ENCODE measurements at regions not wholly inside any gene's neighbourhood (a gene's known extent, or its start where the extent isn't known, plus 50 kb on each side); places are given as distances from the start of the nearest gene placed in this dataset.

- Histone ChIP-seq H2BK120ac (ENCODE audit: low read depth, low read length, poor library complexity, severe bottlenecking) (no peak overlapping the region), H3K14ac (ENCODE audit: insufficient read depth, low read length) (no peak overlapping the region), H3K4me1 (ENCODE audit: insufficient read depth, low read length) (no peaks in the 10 kb centered on the region), H2BK5ac (ENCODE audit: insufficient read length, low read length) (no peak overlapping the region), H2AFZ (ENCODE audit: low read length) (no peak overlapping the region), H3K79me1 (ENCODE audit: insufficient read depth, low read depth, low read length, poor library complexity, severe bottlenecking) (no peaks in the 10 kb centered on the region), H3K9ac (ENCODE audit: extremely low read depth, insufficient read length, low read length) (no peak overlapping the region), H3K23ac (ENCODE audit: insufficient read length, low read depth, low read length) (no peak overlapping the region), H3K23me2 (ENCODE audit: insufficient read length, low read depth, low read length, poor library complexity, severe bottlenecking) (no peaks in the 10 kb centered on the region), H2BK20ac (ENCODE audit: low read depth, low read length, poor library complexity, severe bottlenecking) (no peak overlapping the region), H4K91ac (ENCODE audit: insufficient read length, low read depth, low read length) (no peak overlapping the region), H2AK5ac (ENCODE audit: insufficient read length, low read length) (no peak overlapping the region), H3K79me2 (ENCODE audit: insufficient read depth, low read length) (no peaks in the 10 kb centered on the region), H3T11ph (ENCODE audit: low read length) (no peak overlapping the region), H2BK15ac (ENCODE audit: low read depth, low read length) (no peak overlapping the region), H4K20me1 (ENCODE audit: control insufficient read depth, insufficient read depth, insufficient read length) (no peaks in the 10 kb centered on the region), H4K5ac (ENCODE audit: insufficient read length, low read depth, low read length) (no peak overlapping the region), H2BK12ac (ENCODE audit: insufficient read length, low read depth, low read length) (no peak overlapping the region), H3K27ac (ENCODE audit: insufficient read length, low read depth, low read length) (no peak overlapping the region), H3K56ac (ENCODE audit: insufficient read length, low read depth, low read length) (no peak overlapping the region), H3K4me2 (ENCODE audit: insufficient read depth, insufficient read length, low read length) (no peak overlapping the region), H4K8ac (replicated peaks; ENCODE audit: insufficient read length, low read depth, low read length) (no peak overlapping the region), H3K27me3 (ENCODE audit: insufficient read depth, low read length) (no peaks in the 10 kb centered on the region), H3K9me3 (ENCODE audit: control insufficient read depth, low read depth, low read length) (peaks cover 30% of the 10 kb centered on the region), H3K4ac (ENCODE audit: low read depth, low read length) (no peak overlapping the region), H3K18ac (ENCODE audit: insufficient read length, low read depth, low read length) (no peak overlapping the region)
- Mint-ChIP-seq H3K4me3 (no peak overlapping the region), H3K4me1 (no peaks in the 10 kb centered on the region), H3K36me3 (ENCODE audit: insufficient read depth in 1 of 3, low read depth in 3 of 3) (peaks cover under 1 to 6% (median 5%) of the 10 kb centered on the region in 3 experiments; a peak in 5 of 7 replicates), H3K27me3 (ENCODE audit: low read depth) (peaks cover 6% of the 10 kb centered on the region), H3K9me3 (peaks cover 60 to 84% of the 10 kb centered on the region in 2 experiments), H3K27ac (no peak overlapping the region)
- no CpG with 5 or more reads among the region's 25 CpGs for WGBS (ENCODE audit: extremely low coverage, insufficient read length, low lambda C conversion rate)
- TF ChIP-seq, protein P1, sequence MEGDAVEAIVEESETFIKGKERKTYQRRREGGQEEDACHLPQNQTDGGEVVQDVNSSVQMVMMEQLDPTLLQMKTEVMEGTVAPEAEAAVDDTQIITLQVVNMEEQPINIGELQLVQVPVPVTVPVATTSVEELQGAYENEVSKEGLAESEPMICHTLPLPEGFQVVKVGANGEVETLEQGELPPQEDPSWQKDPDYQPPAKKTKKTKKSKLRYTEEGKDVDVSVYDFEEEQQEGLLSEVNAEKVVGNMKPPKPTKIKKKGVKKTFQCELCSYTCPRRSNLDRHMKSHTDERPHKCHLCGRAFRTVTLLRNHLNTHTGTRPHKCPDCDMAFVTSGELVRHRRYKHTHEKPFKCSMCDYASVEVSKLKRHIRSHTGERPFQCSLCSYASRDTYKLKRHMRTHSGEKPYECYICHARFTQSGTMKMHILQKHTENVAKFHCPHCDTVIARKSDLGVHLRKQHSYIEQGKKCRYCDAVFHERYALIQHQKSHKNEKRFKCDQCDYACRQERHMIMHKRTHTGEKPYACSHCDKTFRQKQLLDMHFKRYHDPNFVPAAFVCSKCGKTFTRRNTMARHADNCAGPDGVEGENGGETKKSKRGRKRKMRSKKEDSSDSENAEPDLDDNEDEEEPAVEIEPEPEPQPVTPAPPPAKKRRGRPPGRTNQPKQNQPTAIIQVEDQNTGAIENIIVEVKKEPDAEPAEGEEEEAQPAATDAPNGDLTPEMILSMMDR (conservative IDR thresholded peaks at IDR 0.05): no peak
- DNase-seq: no peak
These were observed 319.8 kb downstream of the ALG10 start for GRCh38 chr12:34342048-34342447.

All from H9 (cell line).